Stimulated activated CD4-positive, alpha-beta T cell treated with anti-CD3 and anti-CD28 coated beads, Interleukin-2, amount 100 ng/mL, for 4 hours (primary cell): ENCODE measurements at regions not wholly inside any gene's neighbourhood (a gene's known extent, or its start where the extent isn't known, plus 50 kb on each side); places are given as distances from the start of the nearest gene placed in this dataset.

ENCODE experiments used
- DNase-seq: peaks from one replicate; pipeline ENCODE4 v3.0.0-alpha.2; 2020; ENCODE audit warnings: low read depth

DNA sequence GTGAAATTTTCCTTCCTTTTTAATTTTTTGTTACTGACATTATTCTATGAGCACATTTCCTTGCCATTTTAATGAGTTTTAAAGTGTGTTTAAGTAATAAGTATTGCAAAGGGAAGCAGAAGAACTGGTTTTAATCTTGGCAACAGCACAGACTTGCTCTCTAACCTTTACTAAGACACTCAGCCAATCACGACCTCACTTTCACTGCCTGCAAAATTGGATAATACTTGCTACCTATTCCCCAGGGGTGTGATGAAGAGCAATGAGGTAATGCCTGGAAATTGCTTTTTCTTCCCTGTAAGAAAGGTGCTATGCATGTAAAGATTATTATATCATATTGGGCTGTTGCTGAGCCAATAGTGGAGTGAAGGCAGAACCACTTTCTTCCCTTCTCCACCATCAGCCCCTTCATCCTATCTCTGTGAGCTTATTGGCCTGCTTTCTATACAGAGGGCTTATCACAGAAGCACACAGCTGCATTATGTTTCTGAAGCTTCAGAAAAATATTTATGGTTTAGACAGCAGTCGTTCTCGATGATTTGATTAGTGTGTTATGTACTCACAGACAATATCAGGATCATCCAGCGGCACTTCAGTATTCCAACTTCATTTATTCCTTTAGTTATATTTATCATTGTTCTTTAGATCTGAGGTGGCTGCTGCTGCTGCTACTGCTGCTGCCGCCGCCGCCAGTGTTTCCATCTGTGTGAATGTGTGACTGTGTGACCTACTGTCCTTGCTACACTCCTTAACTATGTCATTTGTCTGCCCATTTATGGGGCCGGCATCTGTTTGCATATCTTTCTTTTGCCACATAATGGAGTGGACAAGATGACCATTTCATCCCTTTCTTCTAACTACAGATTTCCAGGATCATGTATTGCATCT is 255.1 kb downstream of the C4orf33 start:
- DNase-seq: no peak

DNA sequence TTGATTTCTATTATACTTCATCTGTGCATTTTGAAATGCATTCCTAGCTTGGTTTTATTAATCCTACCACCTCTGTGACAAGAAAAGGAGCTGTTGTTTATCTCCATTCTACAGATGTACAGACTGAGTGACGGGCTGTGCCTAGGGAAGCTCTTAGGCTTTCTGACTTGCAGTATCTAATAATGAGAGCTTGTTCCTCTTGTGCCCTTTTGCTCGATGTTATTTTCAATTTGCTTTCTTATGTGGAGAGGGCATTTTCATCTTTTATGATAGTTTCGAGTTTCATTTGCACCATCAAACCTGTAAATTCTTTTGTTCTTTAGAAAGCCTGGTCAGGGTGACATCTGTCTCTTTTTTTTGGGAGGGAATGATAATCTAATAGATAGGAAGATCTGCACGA is 256.5 kb downstream of the C4orf33 start:
- no peak for DNase-seq

DNA sequence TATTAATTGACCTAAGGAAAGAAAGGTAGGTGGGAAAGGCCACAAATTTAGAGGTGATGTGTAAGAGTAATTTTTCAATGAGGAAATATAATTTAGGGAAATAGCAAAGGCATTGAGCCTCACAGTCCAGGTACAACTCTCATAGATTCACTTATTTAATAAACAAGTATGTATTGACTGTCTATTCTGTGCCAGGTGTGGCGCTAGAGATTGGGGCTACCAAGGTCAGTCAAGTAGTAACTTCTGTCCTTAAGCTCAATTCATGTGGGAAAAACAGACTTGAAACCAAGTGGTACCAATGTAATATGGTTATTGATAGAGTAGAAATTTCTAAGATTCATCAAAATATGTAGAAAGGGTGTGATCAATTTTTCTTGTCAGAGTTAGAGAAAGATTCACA is 257.5 kb downstream of the C4orf33 start:
- DNase-seq: no peak

DNA sequence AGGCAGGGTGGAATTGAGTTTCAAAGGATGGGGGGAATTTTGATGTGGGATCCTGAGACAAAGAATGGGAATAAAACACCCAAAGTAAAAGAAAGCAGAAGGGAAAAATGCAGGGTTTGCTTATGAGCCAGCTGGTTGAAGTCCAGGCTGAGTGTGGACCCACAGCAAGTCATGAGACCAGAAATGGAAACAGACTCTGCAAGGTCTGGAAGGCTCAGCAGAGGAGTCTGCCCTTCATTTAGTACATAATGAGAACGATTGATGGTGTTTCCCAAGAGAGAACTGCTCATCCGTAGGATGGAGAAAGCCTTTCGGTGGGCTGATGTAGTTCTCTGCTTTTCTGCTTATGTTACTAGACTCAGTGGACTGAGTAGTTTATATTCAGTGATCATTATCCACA is 259.1 kb downstream of the C4orf33 start:
- no peak for DNase-seq

DNA sequence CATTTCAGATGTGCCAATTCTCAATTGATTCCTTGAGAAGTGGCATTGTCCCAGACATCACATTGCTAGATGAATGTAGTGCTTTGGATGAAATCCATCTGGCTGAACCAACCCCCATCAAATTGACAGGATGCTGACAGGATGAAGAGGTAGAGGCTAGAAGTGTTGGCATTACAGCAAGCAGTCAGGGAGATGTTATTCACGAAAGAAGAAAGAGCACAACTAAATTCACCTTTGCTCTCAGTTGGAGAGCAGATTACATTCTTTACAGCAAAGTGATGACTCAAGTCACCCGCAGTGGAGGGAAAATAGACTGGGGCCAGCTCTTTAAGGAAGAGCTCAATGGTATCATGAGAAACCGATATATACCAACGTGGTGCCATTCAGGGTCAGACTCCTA is 259.6 kb downstream of the C4orf33 start:
- no peak for DNase-seq

DNA sequence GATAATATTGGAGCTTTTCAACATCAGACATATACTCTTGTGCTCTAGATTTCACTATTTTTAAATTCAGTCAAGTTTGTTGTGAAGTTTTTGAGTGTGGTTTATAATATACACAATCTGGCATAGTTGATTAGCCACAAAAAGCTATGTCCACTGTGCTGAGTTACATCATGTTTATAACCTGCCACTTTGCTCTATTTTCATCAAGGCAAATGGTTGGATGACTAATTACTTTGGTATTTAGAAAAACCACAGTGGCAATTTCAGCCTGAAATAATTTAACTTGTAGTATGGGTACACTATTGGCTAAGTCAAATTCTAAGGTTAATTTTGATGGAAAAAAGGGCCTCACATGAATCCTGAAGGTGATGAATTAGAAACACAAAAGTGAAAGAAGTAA is 262.6 kb downstream of the C4orf33 start:
- no peak for DNase-seq

DNA sequence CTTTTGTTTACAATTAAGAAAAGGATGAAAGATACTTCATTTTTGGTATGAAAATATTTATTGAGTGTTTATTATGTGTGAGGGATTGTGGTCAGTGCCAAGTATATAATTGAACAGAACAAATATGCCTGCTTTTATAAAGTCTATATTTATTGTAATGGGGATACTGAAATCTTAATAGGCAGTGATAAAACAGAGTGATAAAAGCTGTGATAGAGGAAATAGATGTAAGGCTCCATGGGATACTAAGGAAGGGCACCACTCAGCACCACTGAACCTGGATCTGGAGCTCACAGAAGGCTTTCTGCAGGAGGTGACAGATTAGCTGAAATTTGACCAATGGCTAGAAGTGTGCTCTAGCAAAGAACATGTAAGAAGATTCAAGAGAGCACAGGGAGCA is 263.5 kb downstream of the C4orf33 start:
- DNase-seq: no peak

DNA sequence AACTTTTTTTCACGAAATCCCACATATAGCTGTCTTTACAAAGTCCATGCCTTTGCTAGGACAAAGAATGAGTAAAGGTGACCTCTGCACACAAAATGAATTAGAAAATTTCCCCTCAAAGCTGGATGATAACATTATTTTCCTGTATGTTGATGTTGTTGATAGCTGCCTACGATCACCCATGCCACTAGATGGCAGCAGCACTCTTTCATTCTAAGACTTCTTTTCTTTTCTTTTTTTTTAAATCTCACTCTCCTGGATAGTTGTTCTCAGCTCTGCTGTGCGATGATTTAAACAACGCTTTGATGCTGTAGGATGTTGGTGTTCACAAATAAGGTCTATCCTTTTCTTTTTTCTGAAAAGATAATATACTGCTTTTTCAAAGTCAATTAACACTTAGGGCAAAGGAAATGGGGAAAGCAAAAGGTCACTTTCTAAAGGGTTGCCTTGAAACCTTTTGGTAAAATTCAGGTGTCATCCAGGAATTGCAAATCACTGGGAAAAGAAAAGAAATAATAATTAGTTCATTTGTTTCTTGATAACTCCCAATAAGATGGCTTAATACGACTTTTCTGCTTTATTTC is 266.8 kb downstream of the C4orf33 start:
- peak; percentile 11 for DNase-seq

DNA sequence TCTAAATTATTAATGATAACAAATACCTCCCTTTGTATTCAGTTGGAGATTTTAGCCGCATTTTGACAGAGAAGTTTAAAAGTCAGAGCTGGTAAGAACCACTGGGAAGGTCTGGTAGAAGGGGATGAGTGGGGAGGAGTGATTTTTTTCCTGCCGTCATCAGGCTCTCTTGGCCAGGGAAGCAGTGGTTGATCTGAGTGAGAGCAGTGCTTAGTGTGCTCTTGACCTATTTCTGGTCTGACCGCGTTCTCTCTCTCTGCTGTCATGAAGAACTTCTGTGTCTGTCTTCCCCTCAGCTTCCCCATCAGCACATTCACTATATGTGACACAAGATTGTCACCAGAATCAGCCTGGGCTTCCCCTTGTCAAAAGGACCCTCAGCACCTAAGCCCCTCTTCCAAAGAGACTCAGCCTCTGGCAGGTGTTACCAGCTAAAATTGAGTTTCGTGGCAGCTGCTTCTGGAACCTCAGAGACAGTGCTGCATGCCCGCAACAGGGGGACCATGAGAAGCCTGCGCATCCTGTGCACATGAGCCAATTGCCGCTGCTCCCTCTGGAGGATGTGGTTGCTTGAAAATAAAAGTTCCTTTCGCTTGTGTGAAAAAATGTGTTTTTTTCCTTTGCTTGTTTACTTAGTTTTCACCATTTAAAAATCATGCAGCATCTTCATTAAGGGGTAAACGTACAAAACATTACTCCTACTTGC is 268.9 kb downstream of the C4orf33 start:
- DNase-seq: no peak

DNA sequence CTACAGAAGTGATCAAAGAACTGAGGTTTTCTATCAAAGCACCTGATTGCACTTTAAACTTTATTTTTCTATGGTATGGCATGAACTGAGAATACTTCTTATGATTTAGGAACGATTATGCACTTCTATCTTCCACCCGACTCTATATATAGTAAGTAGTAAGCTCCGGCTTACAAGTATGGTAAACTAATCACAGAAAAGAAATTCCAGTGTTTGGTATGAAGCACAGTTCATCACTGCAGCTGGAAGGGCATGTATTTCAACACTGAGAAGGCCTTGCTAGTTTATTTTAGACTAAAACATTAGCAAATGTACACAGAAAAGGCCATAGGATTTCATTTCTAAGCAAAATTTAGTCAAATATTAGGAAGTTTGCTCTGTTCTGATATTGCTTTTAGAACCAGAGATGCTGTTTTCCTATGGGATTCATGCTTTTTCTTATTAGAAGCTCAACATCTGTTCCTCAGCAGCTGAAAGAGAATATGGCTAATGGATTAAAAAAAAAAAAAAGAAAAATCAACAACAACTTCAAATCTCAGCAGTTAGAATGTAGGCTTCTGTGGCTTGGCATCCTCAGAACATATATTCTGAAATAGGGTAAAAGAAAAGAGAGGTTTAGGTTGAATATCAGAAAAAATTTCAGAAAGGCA is 273.5 kb downstream of the C4orf33 start:
- DNase-seq: no peak

DNA sequence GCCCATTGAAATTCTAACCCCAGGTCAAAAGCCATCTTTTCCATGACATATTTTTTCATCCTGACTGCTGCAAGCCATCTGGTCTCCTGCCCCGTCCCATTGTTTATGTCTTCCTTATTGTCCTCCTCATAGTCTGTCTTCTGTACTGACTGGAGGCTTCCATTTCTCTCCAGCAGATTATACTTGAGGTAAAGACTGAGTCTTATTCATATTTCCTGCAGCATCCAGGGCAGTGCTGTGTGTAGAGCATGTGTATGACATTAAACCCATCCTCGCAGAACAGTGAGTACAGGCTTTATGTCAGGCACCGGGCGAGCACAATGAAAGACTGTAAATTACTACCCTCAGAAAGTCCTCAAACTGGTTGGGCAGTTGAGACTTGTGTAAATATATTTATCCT is 275.1 kb downstream of the C4orf33 start:
- no peak for DNase-seq

DNA sequence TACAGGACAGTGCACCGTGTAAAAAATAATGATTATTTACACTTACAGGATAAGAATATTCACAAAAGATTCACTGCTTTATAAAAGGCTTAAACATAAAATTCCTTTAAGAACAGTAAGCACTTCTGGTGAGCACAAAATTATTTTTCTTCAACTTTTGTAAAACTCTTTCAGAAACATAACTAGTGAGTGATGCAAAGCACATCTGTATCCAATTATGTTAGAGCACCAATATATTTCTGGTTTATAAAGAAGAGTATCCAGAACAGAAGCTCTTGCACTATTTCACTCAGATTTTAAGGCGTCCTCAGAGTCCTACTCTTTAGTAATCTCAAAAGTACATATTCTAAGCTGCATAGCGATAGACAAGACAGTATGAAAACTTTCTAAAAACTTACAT is 276.0 kb downstream of the C4orf33 start:
- no peak for DNase-seq

DNA sequence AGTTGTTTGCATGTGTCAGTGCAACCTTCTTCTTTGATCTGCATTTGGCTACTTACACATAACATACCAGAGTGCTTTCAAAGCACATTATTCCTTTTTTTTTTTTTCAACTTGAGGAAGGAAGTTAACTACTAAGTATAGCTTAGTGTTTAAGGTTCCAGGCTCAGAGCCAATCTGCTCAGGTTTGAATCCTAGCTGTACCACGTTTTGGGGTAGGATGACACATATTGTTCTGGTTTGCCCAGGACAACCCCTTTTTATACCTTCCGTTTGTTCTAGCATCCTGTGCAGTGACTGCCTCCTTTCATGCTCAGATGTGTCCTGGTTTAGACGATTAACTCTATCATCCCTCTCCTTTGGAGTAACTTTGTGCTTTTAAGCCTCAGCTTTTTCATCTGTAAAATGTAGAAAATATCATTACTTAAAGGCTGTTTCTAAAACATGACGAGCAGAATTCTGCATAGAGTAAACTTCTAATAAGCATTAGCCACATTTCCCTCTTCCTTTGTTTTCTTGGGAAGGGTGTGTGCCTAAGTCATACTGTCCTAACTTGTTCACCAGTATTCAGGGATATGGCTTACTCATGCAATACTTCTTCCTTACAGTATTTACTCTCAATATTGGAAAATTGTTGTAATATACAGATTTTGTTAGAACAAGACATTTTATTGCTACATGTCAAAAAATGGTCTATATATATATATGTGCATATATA is 281.3 kb downstream of the C4orf33 start:
- no peak for DNase-seq

DNA sequence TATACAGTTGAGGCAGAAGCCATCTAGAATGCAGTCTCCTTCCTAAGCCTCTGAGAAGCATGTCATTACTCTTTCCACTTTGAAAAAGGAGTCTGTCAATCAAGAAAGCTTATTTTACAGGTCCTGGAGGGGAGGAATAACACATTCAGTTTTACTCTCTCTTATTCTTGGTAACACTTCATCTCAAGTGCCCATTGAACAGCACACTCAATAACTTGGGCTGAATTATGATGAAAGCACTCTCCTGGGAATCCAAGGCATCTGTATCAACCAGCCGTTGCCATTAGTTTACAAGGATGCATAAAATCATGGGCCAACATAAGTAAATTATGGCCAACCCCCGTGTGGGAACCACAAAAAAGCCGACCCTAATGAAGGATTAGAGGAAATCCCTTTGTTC is 282.4 kb downstream of the C4orf33 start:
- no peak for DNase-seq

DNA sequence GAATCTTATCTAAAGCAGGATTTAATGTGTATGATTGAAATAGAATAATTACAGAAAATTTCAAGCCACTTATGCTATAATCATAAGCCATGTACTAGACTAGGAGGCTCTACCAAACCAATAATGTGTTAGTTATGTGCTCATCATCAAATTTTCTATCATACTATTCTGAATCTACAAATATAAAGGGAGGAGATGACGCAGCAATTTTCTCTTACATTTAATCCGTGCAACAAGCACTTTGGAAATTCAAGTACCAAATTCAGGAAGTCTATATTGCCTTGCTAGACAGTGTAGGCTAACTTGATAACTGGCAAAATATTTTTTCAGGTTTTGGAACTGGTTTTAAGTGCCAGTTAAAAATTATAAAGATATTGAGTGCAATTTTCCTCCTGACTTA is 283.5 kb downstream of the C4orf33 start:
- DNase-seq: no peak

DNA sequence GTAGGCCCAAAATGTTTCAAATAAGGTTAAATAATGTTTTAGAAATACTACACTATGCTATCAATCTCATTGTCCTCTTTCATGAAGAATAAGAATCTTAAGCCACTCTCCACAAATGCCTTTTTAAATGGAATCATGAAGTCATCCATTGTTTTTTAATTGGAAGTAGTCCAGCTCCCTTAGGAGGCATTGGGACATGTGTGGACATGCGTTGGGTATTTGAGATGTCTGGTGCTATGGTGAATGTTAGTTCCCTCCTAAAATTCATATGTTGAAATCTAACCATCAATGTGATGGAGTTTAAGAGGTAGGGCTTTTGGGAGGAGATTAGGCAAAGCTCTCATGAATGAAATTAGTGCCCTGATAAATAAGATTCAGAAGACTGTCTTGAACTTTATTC is 289.0 kb downstream of the C4orf33 start:
- DNase-seq: no peak

DNA sequence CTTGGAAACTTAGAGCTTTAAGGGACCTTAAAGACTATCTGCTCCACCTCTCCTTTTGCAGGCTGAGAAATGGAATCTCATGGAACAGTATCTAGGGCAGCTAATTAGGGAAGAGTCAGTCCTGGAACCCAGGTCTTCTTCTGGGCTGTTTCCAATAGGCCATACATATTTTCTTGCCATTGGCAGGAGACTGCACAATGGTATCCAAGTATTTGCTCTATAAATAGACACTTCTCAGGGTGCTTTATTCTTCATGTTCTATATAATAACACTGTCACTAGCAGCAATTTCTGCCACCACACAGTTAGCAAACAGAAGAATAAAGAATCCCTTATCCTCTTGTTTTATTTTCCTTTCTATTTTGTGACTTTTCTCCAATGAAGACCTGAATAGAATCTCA is 291.7 kb downstream of the C4orf33 start:
- DNase-seq: no peak

DNA sequence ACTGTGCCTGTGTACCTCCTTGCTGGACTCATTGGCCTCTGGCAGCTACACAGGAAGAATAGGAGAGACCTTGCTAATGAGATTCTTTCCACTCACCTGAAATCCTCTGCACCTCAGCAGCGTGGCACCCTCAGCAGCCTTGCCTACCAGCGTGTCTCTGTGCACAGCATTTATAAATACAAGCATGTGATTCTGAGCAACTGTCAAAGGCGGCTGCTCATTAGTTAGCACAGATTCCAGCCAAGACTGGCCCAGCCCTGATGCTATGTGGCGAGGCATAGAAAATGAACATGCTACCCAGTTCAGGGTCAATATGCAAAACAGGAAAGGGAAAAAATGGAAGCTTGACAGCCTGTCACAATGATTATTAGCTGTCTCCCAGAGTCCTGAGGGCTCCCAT is 298.0 kb downstream of the C4orf33 start:
- no peak for DNase-seq

DNA sequence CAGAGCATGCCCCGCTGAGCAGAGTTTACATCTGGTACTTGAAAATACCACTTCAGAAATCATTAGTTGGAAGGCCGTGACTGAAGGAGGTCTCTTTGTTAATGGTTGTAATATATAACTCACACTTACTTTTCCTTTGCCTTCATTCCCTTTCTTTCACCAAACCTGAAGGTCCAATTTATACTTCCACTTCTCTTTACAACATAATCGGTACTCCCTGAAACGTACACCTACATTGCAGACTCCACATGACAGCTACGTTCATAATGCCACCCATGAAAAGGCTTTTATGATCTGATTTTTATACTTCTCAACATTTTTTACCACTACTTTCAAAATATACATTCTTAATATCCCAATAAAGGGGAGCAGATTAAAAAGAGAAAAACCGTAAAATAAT is 298.7 kb downstream of the C4orf33 start:
- no peak for DNase-seq

DNA sequence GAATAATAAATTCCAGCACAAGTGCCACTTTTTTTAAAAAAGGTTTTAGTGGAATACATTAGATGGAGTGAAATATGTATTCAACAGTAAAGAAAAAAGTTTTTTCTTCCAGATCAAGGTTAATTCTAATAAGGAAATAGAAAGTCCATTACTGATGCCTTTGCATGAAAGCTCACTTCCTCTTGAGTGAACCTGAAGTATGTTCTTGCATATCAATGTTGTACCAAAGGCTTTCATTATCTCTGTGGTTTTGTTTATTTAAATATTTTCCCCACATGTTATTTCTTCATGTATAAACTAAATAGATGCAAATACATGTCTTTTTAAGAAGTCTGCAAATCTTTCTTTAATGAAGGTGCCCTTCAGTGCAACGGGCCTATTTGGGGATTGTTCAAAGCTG is 307.9 kb downstream of the C4orf33 start:
- no peak for DNase-seq

DNA sequence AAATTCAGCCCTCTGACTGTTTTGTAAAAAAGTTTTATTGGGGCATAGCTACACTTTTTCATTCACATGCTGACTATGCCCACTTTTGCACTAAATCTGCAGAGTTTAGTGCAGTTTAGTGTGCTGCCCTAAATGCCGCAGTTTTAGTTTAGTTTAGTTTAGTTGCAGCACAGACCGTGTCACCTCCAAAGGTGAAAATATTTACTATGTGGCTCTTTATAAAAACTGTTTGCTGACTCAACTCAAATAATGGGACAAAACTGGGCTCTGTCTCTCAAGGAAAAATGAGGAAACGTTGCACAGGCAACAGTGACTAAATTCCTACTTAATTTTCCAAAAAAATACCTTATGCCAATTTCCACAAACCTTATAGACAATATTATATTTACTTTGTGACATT is 314.2 kb downstream of the C4orf33 start:
- DNase-seq: no peak

DNA sequence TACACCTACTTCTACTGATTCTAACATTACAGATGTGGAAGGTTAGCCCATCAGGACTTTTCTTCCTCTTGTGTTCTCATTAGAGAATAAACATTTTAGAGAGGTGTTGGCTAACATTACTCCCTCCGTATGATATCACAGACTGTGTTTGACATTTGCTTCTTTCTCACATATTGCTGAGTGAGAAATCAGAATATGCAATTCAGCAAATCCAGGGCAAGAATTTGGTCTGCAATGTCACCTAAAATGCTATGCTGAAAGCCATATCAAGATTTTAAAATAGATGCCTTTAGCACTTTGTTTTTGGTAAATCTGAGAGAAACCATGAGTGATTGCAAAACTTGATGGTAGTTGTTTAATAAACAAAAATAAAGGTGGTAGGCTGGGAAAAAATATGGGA is 319.1 kb downstream of the C4orf33 start:
- DNase-seq: no peak
